ENCODE measurements at regions not wholly inside any gene's neighbourhood (a gene's known extent, or its start where the extent isn't known, plus 50 kb on each side); places are given as distances from the start of the nearest gene placed in this dataset.

DNA sequence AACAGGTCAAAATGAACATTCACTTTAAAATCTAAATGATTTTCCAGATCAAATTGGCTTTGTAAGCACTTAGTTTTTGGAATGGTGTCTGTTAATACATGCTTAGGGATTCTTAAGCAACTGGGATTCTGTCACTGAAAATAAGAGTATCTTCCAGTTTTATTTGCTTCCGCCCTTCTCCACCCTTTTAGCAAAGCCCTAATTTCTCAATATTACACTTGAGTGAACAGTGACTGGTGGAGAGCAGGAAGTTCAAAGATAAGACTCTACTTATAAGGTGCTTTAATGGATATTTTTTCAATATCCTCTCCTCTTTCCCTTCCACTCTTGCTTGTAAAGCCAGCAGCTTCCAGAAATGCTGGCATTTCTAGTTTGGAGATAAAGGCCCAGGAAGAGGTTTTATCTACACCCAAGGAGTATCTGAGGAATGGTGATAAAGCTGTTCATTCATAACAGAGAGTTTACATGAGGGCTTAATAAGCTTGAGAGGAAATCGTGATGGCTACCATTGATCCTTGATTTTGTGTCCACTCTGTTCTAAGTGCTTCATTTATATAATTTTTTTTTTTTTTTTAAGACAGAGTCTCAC, 265.9 kb upstream of the PRICKLE1 start:
- no peak overlapping the region for H3K4me3 ChIP-seq (ENCODE audit: low read depth, low read length)
- DNase-seq (ENCODE audit: low read depth), result no peak
- TF ChIP-seq, protein P1, sequence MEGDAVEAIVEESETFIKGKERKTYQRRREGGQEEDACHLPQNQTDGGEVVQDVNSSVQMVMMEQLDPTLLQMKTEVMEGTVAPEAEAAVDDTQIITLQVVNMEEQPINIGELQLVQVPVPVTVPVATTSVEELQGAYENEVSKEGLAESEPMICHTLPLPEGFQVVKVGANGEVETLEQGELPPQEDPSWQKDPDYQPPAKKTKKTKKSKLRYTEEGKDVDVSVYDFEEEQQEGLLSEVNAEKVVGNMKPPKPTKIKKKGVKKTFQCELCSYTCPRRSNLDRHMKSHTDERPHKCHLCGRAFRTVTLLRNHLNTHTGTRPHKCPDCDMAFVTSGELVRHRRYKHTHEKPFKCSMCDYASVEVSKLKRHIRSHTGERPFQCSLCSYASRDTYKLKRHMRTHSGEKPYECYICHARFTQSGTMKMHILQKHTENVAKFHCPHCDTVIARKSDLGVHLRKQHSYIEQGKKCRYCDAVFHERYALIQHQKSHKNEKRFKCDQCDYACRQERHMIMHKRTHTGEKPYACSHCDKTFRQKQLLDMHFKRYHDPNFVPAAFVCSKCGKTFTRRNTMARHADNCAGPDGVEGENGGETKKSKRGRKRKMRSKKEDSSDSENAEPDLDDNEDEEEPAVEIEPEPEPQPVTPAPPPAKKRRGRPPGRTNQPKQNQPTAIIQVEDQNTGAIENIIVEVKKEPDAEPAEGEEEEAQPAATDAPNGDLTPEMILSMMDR (IDR thresholded peaks at IDR 0.05; ENCODE audit: low read depth, low read length, missing control alignments), result no peak

DNA sequence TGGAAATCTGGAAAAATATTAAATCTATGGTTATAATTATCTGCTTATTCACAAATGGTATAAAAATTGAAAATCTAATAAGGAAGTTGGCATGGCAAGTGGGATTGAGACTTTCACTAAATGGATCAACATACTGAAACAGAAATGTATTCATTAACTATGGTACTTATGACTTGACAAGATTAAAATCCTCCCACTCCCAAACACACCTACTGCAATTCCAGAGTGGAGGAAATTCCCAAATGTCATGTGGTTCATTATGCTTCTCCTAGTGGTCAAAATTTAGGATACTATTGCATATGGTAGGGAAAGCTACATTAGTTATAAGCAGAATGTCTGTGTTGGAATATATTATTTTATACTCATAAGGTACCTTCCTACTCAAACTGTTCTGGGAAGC, 265.3 kb upstream of the PRICKLE1 start:
- H3K4me3 ChIP-seq (ENCODE audit: low read depth, low read length), result no peak overlapping the region
- DNase-seq (ENCODE audit: low read depth), result no peak
- TF ChIP-seq, protein P1 (IDR thresholded peaks at IDR 0.05; ENCODE audit: low read depth, low read length, missing control alignments), result no peak

DNA sequence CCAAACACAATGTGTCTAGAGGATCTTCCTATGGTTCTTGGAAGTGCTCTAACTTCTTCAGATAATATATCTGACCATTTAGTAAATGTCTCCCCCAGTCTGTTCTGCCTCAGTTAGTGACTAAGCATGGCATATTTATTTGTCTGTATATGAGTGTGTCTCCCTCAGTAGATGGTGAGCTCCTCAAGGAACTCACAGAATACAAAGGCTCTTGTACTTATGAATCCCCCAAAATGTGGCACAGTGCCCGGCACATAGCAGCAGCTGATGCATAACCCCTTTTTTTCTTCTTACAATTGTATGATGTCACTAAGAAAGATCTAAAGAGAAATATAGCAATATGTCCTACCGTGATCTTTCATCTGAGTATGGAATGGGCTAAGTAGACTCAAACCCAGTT, 264.7 kb upstream of the PRICKLE1 start:
- TF ChIP-seq, protein P1 (IDR thresholded peaks at IDR 0.05; ENCODE audit: low read depth, low read length, missing control alignments), result no peak

DNA sequence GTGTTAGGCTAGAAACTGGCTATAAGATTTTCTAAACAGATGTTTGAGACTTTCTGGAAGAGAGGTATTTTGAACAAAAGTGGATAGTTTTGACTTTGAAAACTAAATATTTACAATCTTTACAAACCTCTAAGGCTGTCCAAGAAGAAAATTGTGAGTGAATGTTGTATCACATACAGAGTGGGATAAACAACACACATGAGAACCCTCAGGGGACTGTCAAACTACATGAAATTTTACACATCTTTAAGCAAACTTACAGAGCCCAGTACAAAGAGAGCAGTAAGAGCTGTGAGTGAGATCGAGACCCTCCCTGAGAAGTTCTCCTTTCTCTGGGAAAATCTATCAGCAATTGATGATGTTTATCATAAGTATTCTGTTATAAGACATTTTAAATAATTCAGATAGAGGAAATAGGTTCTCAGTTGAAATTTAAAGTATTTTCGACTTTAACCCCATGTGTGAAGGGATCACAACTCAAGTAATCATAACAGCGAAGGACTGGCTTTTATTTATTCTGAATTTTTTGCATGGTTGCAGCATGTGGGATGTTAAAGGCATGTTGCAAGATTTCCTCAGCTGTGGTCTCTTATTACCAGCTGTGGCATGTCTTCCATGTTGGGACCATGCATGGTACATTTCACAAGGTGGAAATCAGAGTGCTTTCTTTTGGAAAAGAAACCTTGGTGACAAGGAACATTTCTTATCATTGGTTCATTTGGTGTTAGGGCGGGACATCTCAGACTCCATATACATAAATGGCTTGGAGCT, 264.0 kb upstream of the PRICKLE1 start:
- H3K4me3 ChIP-seq (ENCODE audit: low read depth, low read length), result no peak overlapping the region
- DNase-seq (ENCODE audit: low read depth), result no peak
- TF ChIP-seq, protein P1 (IDR thresholded peaks at IDR 0.05; ENCODE audit: low read depth, low read length, missing control alignments), result no peak

More for the DNA sequence above, 264.7 kb upstream of the PRICKLE1 start:
- no peak for DNase-seq (ENCODE audit: low read depth)
- H3K4me3 ChIP-seq (ENCODE audit: low read depth, low read length), result no peak overlapping the region

DNA sequence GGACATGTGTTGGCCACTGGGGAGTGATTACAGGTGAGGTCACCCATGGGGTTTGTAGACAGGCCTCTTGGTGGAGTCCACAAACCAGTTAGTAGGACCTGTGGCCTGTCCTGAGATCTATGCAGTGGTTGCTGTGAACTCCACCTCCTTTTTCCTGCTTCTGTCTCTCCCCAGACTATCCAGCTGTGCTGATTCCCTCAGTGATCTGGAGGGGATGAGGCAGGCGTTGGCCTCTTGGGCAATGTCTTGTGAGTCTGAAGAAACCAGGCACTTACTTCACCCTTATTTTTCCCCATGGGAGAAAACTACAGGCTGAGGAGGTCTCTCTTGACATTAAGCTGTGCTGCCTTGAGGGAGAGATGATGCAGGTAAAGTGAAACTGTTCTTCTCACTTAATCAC, 257.2 kb upstream of the PRICKLE1 start:
- TF ChIP-seq, protein P1 (IDR thresholded peaks at IDR 0.05; ENCODE audit: low read depth, low read length, missing control alignments), result no peak
- DNase-seq (ENCODE audit: low read depth), result no peak
- H3K4me3 ChIP-seq (ENCODE audit: low read depth, low read length), result no peak overlapping the region

DNA sequence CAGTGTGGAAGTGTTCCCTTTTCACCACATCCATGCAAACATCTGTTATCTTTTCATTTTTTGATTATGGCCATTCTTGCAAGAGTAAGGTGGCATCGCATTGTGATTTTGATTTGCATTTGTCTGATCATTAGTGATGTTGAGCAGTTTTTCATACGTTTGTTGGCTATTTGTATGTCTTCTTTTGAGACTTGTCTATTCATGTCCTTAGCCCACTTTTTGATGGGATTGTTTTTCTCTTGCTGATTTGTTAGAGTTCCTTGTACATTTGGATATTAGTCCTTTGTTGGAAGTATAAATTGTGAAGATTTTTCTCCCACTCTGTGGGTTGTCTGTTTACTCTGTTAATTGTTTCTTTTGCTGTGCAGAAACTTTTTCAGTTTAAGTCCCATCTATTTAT, 244.5 kb upstream of the PRICKLE1 start:
- no peak for DNase-seq (ENCODE audit: low read depth)
- TF ChIP-seq, protein P1 (IDR thresholded peaks at IDR 0.05; ENCODE audit: low read depth, low read length, missing control alignments), result no peak
- no peak overlapping the region for H3K4me3 ChIP-seq (ENCODE audit: low read depth, low read length)

DNA sequence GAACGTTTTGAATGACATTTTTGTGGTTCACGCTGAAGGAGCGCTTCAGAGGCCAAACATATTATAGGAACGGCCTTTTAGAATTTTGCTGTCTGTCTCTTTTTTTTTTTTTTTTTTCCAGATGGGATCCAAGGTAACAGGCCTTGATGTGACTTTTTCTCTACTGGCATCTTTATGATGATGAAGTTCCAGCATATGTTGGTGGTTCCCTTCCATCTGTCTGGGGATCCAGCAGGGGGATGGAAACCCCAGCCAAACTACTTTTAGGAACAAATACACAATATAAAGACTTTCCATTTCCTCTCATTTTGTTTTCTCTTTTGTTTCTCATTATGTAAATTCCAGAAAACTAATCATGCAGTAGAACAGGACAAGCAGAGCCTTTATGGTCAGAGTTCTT, 239.3 kb upstream of the PRICKLE1 start:
- TF ChIP-seq, protein P1 (IDR thresholded peaks at IDR 0.05; ENCODE audit: low read depth, low read length, missing control alignments), result no peak
- no peak for DNase-seq (ENCODE audit: low read depth)
- H3K4me3 ChIP-seq (ENCODE audit: low read depth, low read length), result no peak overlapping the region
